ENCODE measurements at regions not wholly inside any gene's neighbourhood (a gene's known extent, or its start where the extent isn't known, plus 50 kb on each side); places are given as distances from the start of the nearest gene placed in this dataset.

- Histone ChIP-seq H3K9me3 (ENCODE audit: control insufficient read depth, insufficient read depth, low read depth, low read length) (no peaks in the 10 kb centered on the region), H3K27me3 (ENCODE audit: control insufficient read depth, insufficient read depth, low read length) (no peaks in the 10 kb centered on the region), H3K4me1 (ENCODE audit: control insufficient read depth, extremely low read depth, insufficient read depth, low read length) (no peaks in the 10 kb centered on the region), H3K4me3 (replicated peaks in 1 of 4; ENCODE audit: control extremely low read depth in 1 of 4, insufficient read depth in 1 of 4, low read depth in 3 of 4, low read length in 4 of 4) (no peak overlapping the region), H3K4me2 (ENCODE audit: extremely low read depth, insufficient read depth, low read length) (no peak overlapping the region), H3K9ac (ENCODE audit: insufficient read depth, low read length) (no peak overlapping the region), H4K20me1 (ENCODE audit: control insufficient read depth, extremely low read depth, insufficient read depth, low read length) (no peaks in the 10 kb centered on the region), H3K36me3 (ENCODE audit: control insufficient read depth, insufficient read depth, low read length) (no peaks in the 10 kb centered on the region), H3K79me2 (ENCODE audit: control insufficient read depth, insufficient read depth, low read length) (no peaks in the 10 kb centered on the region), H3K27ac (ENCODE audit: insufficient read depth, low read length) (no peak overlapping the region), H2AFZ (ENCODE audit: low read length) (no peak overlapping the region)
- no peak for DNase-seq (ENCODE audit: low read depth in 2 of 2)
- no peak for TF ChIP-seq EZH2 (IDR thresholded peaks at IDR 0.05; ENCODE audit: low read length, missing control alignments)
- TF ChIP-seq CTCF (conservative IDR thresholded peaks at IDR 0.05 in 1 of 2, IDR thresholded peaks at IDR 0.05 in 1 of 2; ENCODE audit: low read depth in 1 of 2, low read length in 2 of 2): no peak
These were observed 203.9 kb upstream of the VLDLR start for GRCh38 chr9:2417730-2418129.

- no peaks in the 10 kb centered on the region for H3K9me3 ChIP-seq (ENCODE audit: control insufficient read depth, insufficient read depth, low read depth, low read length)
- H3K9ac ChIP-seq (ENCODE audit: insufficient read depth, low read length): no peak overlapping the region
- peak; percentile 74 to 86 for DNase-seq (ENCODE audit: low read depth in 2 of 2)
- no peaks in the 10 kb centered on the region for H4K20me1 ChIP-seq (ENCODE audit: control insufficient read depth, extremely low read depth, insufficient read depth, low read length)
- TF ChIP-seq EZH2 (IDR thresholded peaks at IDR 0.05; ENCODE audit: low read length, missing control alignments): no peak
- no peak for TF ChIP-seq CTCF (conservative IDR thresholded peaks at IDR 0.05 in 1 of 2, IDR thresholded peaks at IDR 0.05 in 1 of 2; ENCODE audit: low read depth in 1 of 2, low read length in 2 of 2)
- H3K4me3 ChIP-seq (replicated peaks in 1 of 4; ENCODE audit: control extremely low read depth in 1 of 4, insufficient read depth in 1 of 4, low read depth in 3 of 4, low read length in 4 of 4): no peak overlapping the region
- no peaks in the 10 kb centered on the region for H3K79me2 ChIP-seq (ENCODE audit: control insufficient read depth, insufficient read depth, low read length)
- H3K4me2 ChIP-seq (ENCODE audit: extremely low read depth, insufficient read depth, low read length): no peak overlapping the region
- H2AFZ ChIP-seq (ENCODE audit: low read length): no peak overlapping the region
- H3K4me1 ChIP-seq (ENCODE audit: control insufficient read depth, extremely low read depth, insufficient read depth, low read length): no peaks in the 10 kb centered on the region
- no peak overlapping the region for H3K27ac ChIP-seq (ENCODE audit: insufficient read depth, low read length)
- no peaks in the 10 kb centered on the region for H3K27me3 ChIP-seq (ENCODE audit: control insufficient read depth, insufficient read depth, low read length)
- H3K36me3 ChIP-seq (ENCODE audit: control insufficient read depth, insufficient read depth, low read length): no peaks in the 10 kb centered on the region
These were observed 203.0 kb upstream of the VLDLR start for GRCh38 chr9:2418619-2419018.

- Histone ChIP-seq H3K4me3 (replicated peaks in 1 of 4; ENCODE audit: control extremely low read depth in 1 of 4, insufficient read depth in 1 of 4, low read depth in 3 of 4, low read length in 4 of 4) (no peak overlapping the region), H3K27me3 (ENCODE audit: control insufficient read depth, insufficient read depth, low read length) (no peaks in the 10 kb centered on the region), H3K36me3 (ENCODE audit: control insufficient read depth, insufficient read depth, low read length) (no peaks in the 10 kb centered on the region), H4K20me1 (ENCODE audit: control insufficient read depth, extremely low read depth, insufficient read depth, low read length) (no peaks in the 10 kb centered on the region), H3K79me2 (ENCODE audit: control insufficient read depth, insufficient read depth, low read length) (no peaks in the 10 kb centered on the region), H3K9ac (ENCODE audit: insufficient read depth, low read length) (no peak overlapping the region), H3K9me3 (ENCODE audit: control insufficient read depth, insufficient read depth, low read depth, low read length) (no peaks in the 10 kb centered on the region), H3K4me1 (ENCODE audit: control insufficient read depth, extremely low read depth, insufficient read depth, low read length) (no peaks in the 10 kb centered on the region), H2AFZ (ENCODE audit: low read length) (no peak overlapping the region), H3K4me2 (ENCODE audit: extremely low read depth, insufficient read depth, low read length) (no peak overlapping the region), H3K27ac (ENCODE audit: insufficient read depth, low read length) (no peak overlapping the region)
- TF ChIP-seq CTCF (conservative IDR thresholded peaks at IDR 0.05 in 1 of 2, IDR thresholded peaks at IDR 0.05 in 1 of 2; ENCODE audit: low read depth in 1 of 2, low read length in 2 of 2) (no peak), EZH2 (IDR thresholded peaks at IDR 0.05; ENCODE audit: low read length, missing control alignments) (no peak)
- DNase-seq (ENCODE audit: low read depth in 2 of 2): no peak
These were observed 202.2 kb upstream of the VLDLR start for GRCh38 chr9:2419347-2419746.

All from fibroblast of lung (primary cell).